Endothelial cell of umbilical vein (primary cell): ENCODE measurements at regions not wholly inside any gene's neighbourhood (a gene's known extent, or its start where the extent isn't known, plus 50 kb on each side); places are given as distances from the start of the nearest gene placed in this dataset.

Experiments used
- BruUV-seq: library from RNA; stranded (reverse); fragments of 400-500 nt; replicated peaks from 2 replicates; lab custom pipeline; 2021; lab: Mats Ljungman, UMichigan
- CTCF ChIA-PET: fragments of 300-600, 350-600 bp; sonication (Branson Sonifier 250); formaldehyde crosslinking; loops from one replicate; lab custom pipeline; 2021; ENCODE audit warnings: antibody characterized with exemption, inconsistent platforms; lab: Charles Lee
- POLR2A ChIA-PET: fragments of 300-600, 350-600 bp; sonication (Branson Sonifier 250); formaldehyde crosslinking; loops from one replicate; lab custom pipeline; 2021; ENCODE audit warnings: antibody characterized with exemption, inconsistent platforms; lab: Charles Lee
- DNase-seq: peaks from one replicate; pipeline ENCODE4 v3.0.0-alpha.2; 2011; ENCODE audit warnings: low read depth, low spot score
- FAIRE-seq: peaks from 2 replicates; lab custom pipeline; 2011; peaks lifted over from hg19 to GRCh38; lab: Jason Lieb, UNC
- H2AFZ ChIP-seq: 2 replicates; pipeline ENCODE4 v1.6.0; 2012; ENCODE audit warnings: low read depth, low read length, control low read depth, inconsistent platforms
- H3K27ac ChIP-seq: 2 replicates; pipeline ENCODE4 v1.5.1; 2011; ENCODE audit warnings: low read depth, mild to moderate bottlenecking, control low read depth, low read length, moderate library complexity; ENCODE audit not compliant: insufficient read depth
- H3K27me3 ChIP-seq, 2 experiments: 2 replicates each; pipeline versions ENCODE4 v1.6.0 to v1.6.1; 2011; ENCODE audit warnings: low read length in 2 of 2, mixed read lengths in 1 of 2; ENCODE audit not compliant: control insufficient read depth in 2 of 2, insufficient read depth in 2 of 2
- H3K36me3 ChIP-seq, 2 experiments: 2 replicates in 1 of 2; 3 replicates in 1 of 2; pipeline ENCODE4 v1.5.1; 2011; ENCODE audit warnings: low read length in 2 of 2, mild to moderate bottlenecking in 1 of 2, moderate library complexity in 1 of 2; ENCODE audit not compliant: control insufficient read depth in 2 of 2, insufficient read depth in 2 of 2; ENCODE audit errors: extremely low read depth in 1 of 2
- H3K4me1 ChIP-seq: 3 replicates; pipeline ENCODE4 v1.5.1; 2011; ENCODE audit warnings: mild to moderate bottlenecking, low read length; ENCODE audit not compliant: control insufficient read depth, insufficient read depth; ENCODE audit errors: extremely low read depth
- H3K4me2 ChIP-seq: 2 replicates; pipeline ENCODE4 v1.6.1; 2011; ENCODE audit warnings: low read length, control low read depth, mixed read lengths; ENCODE audit not compliant: insufficient read depth
- H3K4me3 ChIP-seq, 3 experiments: fragments of 200-600 bp in 1 of 3; sonication (generic), shearing (Covaris generic) in 1 of 3; replicated peaks in 1 of 3; 2 replicates each; pipeline ENCODE4 v1.5.1; 2011 to 2016; ENCODE audit warnings: control low read depth in 3 of 3, low read length in 3 of 3, mild to moderate bottlenecking in 2 of 3, inconsistent platforms in 1 of 3, low read depth in 1 of 3, moderate library complexity in 1 of 3; ENCODE audit not compliant: insufficient read depth in 1 of 3
- H3K79me2 ChIP-seq: 2 replicates; pipeline ENCODE4 v1.6.0; 2012; ENCODE audit warnings: low read length, inconsistent platforms; ENCODE audit not compliant: control insufficient read depth, insufficient read depth
- H3K9ac ChIP-seq: replicated peaks from 2 replicates; pipeline ENCODE3; 2011; ENCODE audit warnings: low read length, control low read depth; ENCODE audit not compliant: insufficient read depth; ENCODE audit errors: extremely low read depth
- H3K9me1 ChIP-seq: replicated peaks from 3 replicates; pipeline ENCODE4 v1.6.0; 2011; ENCODE audit warnings: mild to moderate bottlenecking, low read length; ENCODE audit not compliant: control insufficient read depth, insufficient read depth; ENCODE audit errors: extremely low read depth
- H3K9me3 ChIP-seq: replicated peaks from 2 replicates; pipeline ENCODE4 v1.5.1; 2012; ENCODE audit warnings: low read length, inconsistent platforms; ENCODE audit not compliant: control insufficient read depth, insufficient read depth
- H4K20me1 ChIP-seq: replicated peaks from 2 replicates; pipeline ENCODE3; 2011; ENCODE audit warnings: mild to moderate bottlenecking, low read length; ENCODE audit not compliant: control insufficient read depth, insufficient read depth; ENCODE audit errors: extremely low read depth
- CTCF ChIP-seq, 2 donors: IDR thresholded peaks; 1 replicate in 1 of 2; 2 replicates in 1 of 2; pipeline ENCODE4 v1.5.1; 2011; ENCODE audit warnings: low read length in 2 of 2, mild to moderate bottlenecking in 2 of 2, moderate library complexity in 2 of 2, control low read depth in 1 of 2, inconsistent platforms in 1 of 2, low read depth in 1 of 2; ENCODE audit not compliant: insufficient read depth in 1 of 2; ENCODE audit errors: extremely low read depth in 1 of 2
- EZH2 ChIP-seq: IDR thresholded peaks from 2 replicates; pipeline ENCODE4 v1.6.1; 2012; ENCODE audit warnings: borderline replicate concordance, low read depth, mild to moderate bottlenecking, moderate library complexity, low read length, inconsistent platforms; ENCODE audit not compliant: severe bottlenecking
- FOS ChIP-seq: IDR thresholded peaks from 2 replicates; pipeline ENCODE4 v1.6.1; 2011; ENCODE audit warnings: mild to moderate bottlenecking, low read length, moderate library complexity, borderline replicate concordance; ENCODE audit not compliant: insufficient read depth
- GATA2 ChIP-seq: IDR thresholded peaks from 2 replicates; pipeline ENCODE4 v1.7.0; 2011; ENCODE audit warnings: low read depth, mild to moderate bottlenecking, moderate library complexity, mixed read lengths, low read length; ENCODE audit not compliant: insufficient read length, insufficient read depth
- JUN ChIP-seq: IDR thresholded peaks from 2 replicates; pipeline ENCODE4 v1.6.1; 2011; ENCODE audit warnings: borderline replicate concordance, low read depth; ENCODE audit not compliant: insufficient read length, insufficient read depth
- MAX ChIP-seq: IDR thresholded peaks from 2 replicates; pipeline ENCODE4 v1.6.1; 2011; ENCODE audit not compliant: insufficient read depth, insufficient read length
- MYC ChIP-seq: IDR thresholded peaks from one replicate; pipeline ENCODE4 v1.6.1; 2011; ENCODE audit warnings: mild to moderate bottlenecking, low read depth, low read length
- POLR2A ChIP-seq: IDR thresholded peaks from 2 replicates; pipeline ENCODE4 v1.6.1; 2012; ENCODE audit warnings: low read depth, mild to moderate bottlenecking, control low read depth, low read length
- POLR2AphosphoS5 ChIP-seq: IDR thresholded peaks from 2 replicates; pipeline ENCODE4 v1.6.1; 2012; ENCODE audit warnings: low read depth, mild to moderate bottlenecking, control low read depth, low read length, moderate library complexity; ENCODE audit not compliant: insufficient read depth
- dilution Hi-C: fragments of 300-500 bp; cut with MboI; formaldehyde crosslinking; loops from one replicate; pipeline ENCODE4 v1.15.0; 2019; ENCODE audit warnings: low sequenced_read_pairs; ENCODE audit not compliant: extremely low pct_ligation_motif_present
- intact Hi-C: fragments of 100-400 bp; cut with micrococcal nuclease; formaldehyde crosslinking; loops from one replicate; pipeline ENCODE4 v1.10.0; 2022

GRCh38 chr3:13227315-13228165 is 154.3 kb upstream of the IQSEC1 start:
- no peaks in the 10 kb centered on the region for H3K36me3 ChIP-seq
- no peak overlapping the region for H3K4me2 ChIP-seq
- POLR2A ChIA-PET = no interaction called here
- no peaks in the 10 kb centered on the region for H3K9me3 ChIP-seq
- no peak overlapping the region for H3K9ac ChIP-seq
- no peak overlapping the region for H3K27ac ChIP-seq
- no peaks in the 10 kb centered on the region for H3K4me1 ChIP-seq
- TF ChIP-seq MAX (no peak), GATA2 (no peak)
- H3K79me2 ChIP-seq = no peaks in the 10 kb centered on the region
- H3K9me1 ChIP-seq = no peaks in the 10 kb centered on the region
- dilution Hi-C loops = no loop called here
- no peaks in the 10 kb centered on the region for H4K20me1 ChIP-seq
- DNase-seq (no peak), FAIRE-seq (peak; percentile 31)
- no TSS peak for BruUV-seq
- intact Hi-C loops = no loop called here
- no peak overlapping the region for H3K4me3 ChIP-seq
- CTCF ChIA-PET = no interaction called here
- no peaks in the 10 kb centered on the region for H3K27me3 ChIP-seq
- H2AFZ ChIP-seq = no peak overlapping the region

GRCh38 chr3:13224967-13225366 is 151.7 kb upstream of the IQSEC1 start:
- POLR2A ChIA-PET = no interaction called here
- Histone ChIP-seq H3K4me1 (no peaks in the 10 kb centered on the region), H4K20me1 (no peaks in the 10 kb centered on the region), H3K36me3 (no peaks in the 10 kb centered on the region), H3K9ac (no peak overlapping the region), H3K4me3 (no peak overlapping the region), H3K4me2 (no peak overlapping the region), H3K27ac (no peak overlapping the region), H3K9me3 (no peaks in the 10 kb centered on the region), H3K27me3 (no peaks in the 10 kb centered on the region), H3K9me1 (no peaks in the 10 kb centered on the region), H2AFZ (no peak overlapping the region), H3K79me2 (no peaks in the 10 kb centered on the region)
- DNase-seq = no peak
- CTCF ChIA-PET = no interaction called here
- TF ChIP-seq FOS (no peak), POLR2AphosphoS5 (no peak), EZH2 (no peak), MAX (no peak), CTCF (IDR thresholded peaks at IDR 0.05; ENCODE audit: extremely low read depth in 1 of 2, insufficient read depth in 1 of 2, low read depth in 1 of 2, low read length in 2 of 2) (no peak), POLR2A (no peak), GATA2 (no peak), JUN (no peak), MYC (no peak)
- no peak for FAIRE-seq
- BruUV-seq = no TSS peak
- intact Hi-C loops (no loop called here), dilution Hi-C loops (no loop called here)
